HG03039 (cell line): ENCODE measurements at regions not wholly inside any gene's neighbourhood (a gene's known extent, or its start where the extent isn't known, plus 50 kb on each side); places are given as distances from the start of the nearest gene placed in this dataset.

Source experiments
- ATAC-seq: cut with Tn5 transposase; IDR thresholded peaks from one replicate; pipeline ENCODE4 v1.9.1; 2021; ENCODE audit warnings: mild to moderate bottlenecking, moderate library complexity; ENCODE audit not compliant: unreplicated experiment

GRCh38 chr2:234438305-234438977 lies 58.4 kb downstream of the ARL4C start:
- no peak for ATAC-seq

GRCh38 chr2:234437642-234438304 lies 59.1 kb downstream of the ARL4C start:
- ATAC-seq = no peak

- no peak for ATAC-seq
Measured at GRCh38 chr2:234436482-234436837, 60.4 kb downstream of the ARL4C start.

- no peak for ATAC-seq
Measured at GRCh38 chr2:234435836-234436481, 60.9 kb downstream of the ARL4C start.

GRCh38 chr2:234433201-234433600 lies 63.7 kb downstream of the ARL4C start:
- no peak for ATAC-seq

- no peak for ATAC-seq
Measured at GRCh38 chr2:234430871-234431270, 66.0 kb downstream of the ARL4C start.

- no peak for ATAC-seq
Measured at GRCh38 chr2:234429265-234429664, 67.6 kb downstream of the ARL4C start.

- ATAC-seq = no peak
Measured at GRCh38 chr2:234427081-234428061, 69.5 kb downstream of the ARL4C start.

GRCh38 chr2:234426616-234427015 lies 70.3 kb downstream of the ARL4C start:
- no peak for ATAC-seq

GRCh38 chr2:234425639-234426603 lies 71.0 kb downstream of the ARL4C start:
- peak; percentile 72 for ATAC-seq

GRCh38 chr2:234423884-234424283 lies 73.0 kb downstream of the ARL4C start:
- ATAC-seq = no peak

- no peak for ATAC-seq
Measured at GRCh38 chr2:234422981-234423431, 73.9 kb downstream of the ARL4C start.

- ATAC-seq = no peak
Measured at GRCh38 chr2:234422273-234422732, 74.6 kb downstream of the ARL4C start.

GRCh38 chr2:234420408-234420807 lies 76.5 kb downstream of the ARL4C start:
- ATAC-seq = no peak

GRCh38 chr2:234419726-234420125 lies 77.2 kb downstream of the ARL4C start:
- no peak for ATAC-seq

GRCh38 chr2:234415706-234416105 lies 81.2 kb downstream of the ARL4C start:
- no peak for ATAC-seq

- ATAC-seq = no peak
Measured at GRCh38 chr2:234414596-234414995, 82.3 kb downstream of the ARL4C start.

- no peak for ATAC-seq
Measured at GRCh38 chr2:234412726-234413125, 84.2 kb downstream of the ARL4C start.

GRCh38 chr2:234411793-234412192 lies 85.1 kb downstream of the ARL4C start:
- peak; percentile 90 for ATAC-seq

GRCh38 chr2:234410526-234410925 lies 86.4 kb downstream of the ARL4C start:
- no peak for ATAC-seq
